ELR (cell line): ENCODE measurements at regions not wholly inside any gene's neighbourhood (a gene's known extent, or its start where the extent isn't known, plus 50 kb on each side); places are given as distances from the start of the nearest gene placed in this dataset.
"Not testable (repeated sequence)": the region's sequence is repeated elsewhere in the genome, so short reads cannot be mapped to it uniquely, and the experiment has no call there.

Experiments
- DNase-seq: peaks from one replicate; pipeline ENCODE4 v3.0.0-alpha.2; 2015; ENCODE audit warnings: low read depth

GRCh38 chr11:127864861-127865260 lies 722.5 kb downstream of the ETS1 start:
- DNase-seq, result no peak

DNA sequence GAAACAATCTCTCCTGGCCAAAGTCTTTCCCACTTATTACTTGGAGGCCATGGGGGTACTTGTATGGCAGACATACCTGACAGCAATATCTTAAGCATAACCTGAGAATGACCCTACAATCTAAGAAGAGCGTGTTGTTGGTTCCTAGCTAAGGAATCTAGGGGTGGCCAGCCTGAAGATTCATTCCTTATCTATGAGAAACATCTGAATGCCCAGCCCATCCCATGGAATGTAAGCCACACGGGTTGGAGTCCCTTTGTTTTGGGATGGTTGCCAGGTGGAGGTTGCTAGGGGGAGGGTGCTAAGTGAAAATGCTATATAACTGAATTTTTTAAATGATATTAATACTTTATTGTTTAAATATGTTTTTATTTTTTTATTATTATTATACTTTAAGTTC lies 725.0 kb downstream of the ETS1 start:
- DNase-seq, result peak; percentile 49

- DNase-seq, result no peak
These were observed 727.4 kb downstream of the ETS1 start for GRCh38 chr11:127859941-127860354.

GRCh38 chr11:127844876-127845275 lies 742.5 kb downstream of the ETS1 start:
- DNase-seq, result no peak

- peak; percentile 76 for DNase-seq
These were observed 743.6 kb downstream of the ETS1 start for GRCh38 chr11:127843483-127844396.

DNA sequence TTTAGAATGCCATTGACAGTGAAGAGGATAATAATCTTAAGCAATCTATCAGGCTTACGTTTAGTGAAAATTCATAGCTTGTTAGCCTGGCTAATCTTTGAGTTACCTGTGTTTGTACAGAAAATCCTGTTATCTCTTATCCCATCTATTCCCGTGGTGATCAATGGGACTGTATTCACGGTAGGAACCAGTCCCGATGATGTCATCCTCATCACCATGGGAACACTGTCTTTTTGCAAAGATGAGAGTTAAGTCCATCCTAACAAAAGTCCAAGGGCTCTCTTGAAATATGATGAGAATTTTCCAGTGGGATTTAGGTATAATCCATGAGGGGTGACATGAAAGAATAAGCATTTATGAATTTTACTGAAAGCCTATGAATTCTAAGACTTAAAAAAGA lies 762.2 kb downstream of the ETS1 start:
- no peak for DNase-seq

DNA sequence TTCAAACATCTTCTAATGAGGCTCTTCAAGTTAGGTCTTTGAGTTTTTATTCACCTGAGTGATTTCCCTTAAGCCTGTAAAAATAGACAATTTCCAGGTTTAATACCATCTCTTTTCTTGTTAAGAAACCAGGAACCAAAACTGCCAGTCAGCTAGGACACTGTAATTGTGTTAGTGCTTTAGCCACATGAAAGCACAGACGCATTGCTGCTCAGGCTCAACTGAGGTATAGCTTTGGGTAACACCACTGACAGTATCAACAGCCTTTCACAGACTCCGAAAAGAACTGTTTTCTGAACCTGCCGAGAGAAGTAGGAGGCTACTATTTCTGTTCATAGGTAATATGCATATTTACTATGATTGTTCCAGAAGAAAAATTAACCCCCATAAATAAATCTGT lies 768.7 kb downstream of the ETS1 start:
- DNase-seq, result no peak

DNA sequence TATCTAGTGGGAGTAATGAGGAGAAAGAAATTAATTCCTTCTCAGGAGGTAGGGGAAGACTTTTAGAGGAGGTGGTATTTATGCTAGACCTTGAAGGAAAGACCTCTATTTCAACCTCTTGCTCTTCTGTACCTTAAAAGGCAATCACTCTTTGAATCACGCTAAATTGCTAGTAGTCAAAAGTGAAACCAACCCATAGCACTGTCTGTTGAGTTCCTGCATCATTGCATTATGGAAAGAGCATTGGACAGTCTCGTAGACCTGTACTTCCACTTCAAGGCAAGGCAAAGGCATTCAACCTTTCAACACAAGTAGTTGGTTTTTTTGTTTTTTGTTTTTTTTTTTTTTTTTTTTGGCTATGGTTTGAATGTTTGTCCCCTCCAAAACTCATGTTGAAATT lies 770.4 kb downstream of the ETS1 start:
- DNase-seq, result no peak

DNA sequence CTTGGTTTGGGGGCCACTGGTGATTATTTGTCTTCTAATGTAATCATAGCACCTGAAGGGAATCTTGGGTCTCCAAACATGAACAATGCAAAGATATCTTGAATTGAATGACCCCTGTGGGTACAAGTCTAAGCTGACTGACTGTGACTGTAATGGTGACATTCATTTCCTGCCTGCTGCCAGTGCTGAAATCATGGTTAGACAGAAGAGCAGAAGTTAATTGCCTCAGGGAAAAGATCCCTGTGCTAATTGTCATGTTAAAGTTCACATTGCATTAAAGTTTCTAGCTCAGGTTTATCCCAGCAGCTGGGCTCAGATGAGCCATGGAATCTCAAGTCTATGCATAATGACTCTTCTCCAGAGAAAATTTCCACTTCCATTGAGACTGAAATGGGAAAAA lies 772.0 kb downstream of the ETS1 start:
- no peak for DNase-seq

- no peak for DNase-seq
These were observed 780.9 kb downstream of the ETS1 start for GRCh38 chr11:127806501-127806900.

- no peak for DNase-seq
These were observed 781.6 kb downstream of the ETS1 start for GRCh38 chr11:127805771-127806170.

DNA sequence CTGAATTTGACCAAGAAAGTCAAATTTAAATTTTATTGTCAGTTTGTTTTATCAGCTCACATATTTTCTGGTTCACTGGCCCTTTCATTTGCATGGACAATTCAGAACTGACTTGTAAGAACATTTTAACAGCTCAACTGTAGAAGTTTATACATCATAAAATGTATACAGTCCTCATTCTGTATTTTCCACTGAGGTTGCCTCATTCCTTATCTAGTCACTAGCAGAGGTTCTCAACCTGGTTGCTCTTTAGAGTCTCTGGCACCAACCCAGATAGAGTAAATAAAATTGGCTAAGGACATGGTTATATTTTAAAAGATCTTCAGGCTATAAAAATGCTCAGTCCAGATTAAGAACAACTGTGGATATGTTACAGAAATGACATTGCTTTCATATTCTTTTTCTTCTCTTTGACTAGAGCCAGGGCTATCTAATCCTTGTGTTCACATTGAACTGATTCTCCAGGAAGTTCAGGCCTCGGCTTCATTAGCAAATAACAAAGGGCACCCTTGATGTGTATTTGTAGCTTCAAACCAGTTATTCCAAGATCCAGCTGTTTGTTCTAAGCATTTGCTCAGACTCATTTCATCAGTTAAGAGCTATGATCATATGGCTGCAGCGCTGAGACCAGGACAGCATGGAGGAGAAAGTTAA lies 782.5 kb downstream of the ETS1 start:
- no peak for DNase-seq

GRCh38 chr11:127803755-127804154 lies 783.6 kb downstream of the ETS1 start:
- no peak for DNase-seq

- no peak for DNase-seq
These were observed 786.2 kb downstream of the ETS1 start for GRCh38 chr11:127800989-127801688.

- no peak for DNase-seq
These were observed 792.0 kb downstream of the ETS1 start for GRCh38 chr11:127795326-127795725.

- DNase-seq, result no peak
These were observed 791.3 kb upstream of the KIRREL3 start for GRCh38 chr11:127791844-127792243.

GRCh38 chr11:127790592-127790991 lies 790.0 kb upstream of the KIRREL3 start:
- DNase-seq, result no peak

DNA sequence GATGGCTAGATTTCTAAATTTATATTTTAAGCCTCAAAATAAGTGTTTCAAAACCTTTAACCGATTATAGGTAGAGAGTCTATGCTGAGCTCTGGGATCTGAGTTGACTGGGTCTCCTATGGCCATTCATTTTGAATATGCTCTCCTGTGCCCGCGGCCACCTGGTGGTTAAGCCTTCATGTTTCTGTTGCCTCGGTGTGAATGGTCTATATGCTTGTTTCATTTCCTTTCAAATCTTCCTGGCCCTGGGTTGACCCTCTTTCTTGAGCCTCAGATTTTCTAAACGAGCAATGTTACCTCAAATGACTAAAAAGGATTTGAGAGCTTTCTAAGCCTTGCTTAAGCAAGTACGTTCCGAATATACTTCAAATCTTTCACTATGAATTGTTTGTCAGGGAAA lies 789.4 kb upstream of the KIRREL3 start:
- peak; percentile 48 for DNase-seq

DNA sequence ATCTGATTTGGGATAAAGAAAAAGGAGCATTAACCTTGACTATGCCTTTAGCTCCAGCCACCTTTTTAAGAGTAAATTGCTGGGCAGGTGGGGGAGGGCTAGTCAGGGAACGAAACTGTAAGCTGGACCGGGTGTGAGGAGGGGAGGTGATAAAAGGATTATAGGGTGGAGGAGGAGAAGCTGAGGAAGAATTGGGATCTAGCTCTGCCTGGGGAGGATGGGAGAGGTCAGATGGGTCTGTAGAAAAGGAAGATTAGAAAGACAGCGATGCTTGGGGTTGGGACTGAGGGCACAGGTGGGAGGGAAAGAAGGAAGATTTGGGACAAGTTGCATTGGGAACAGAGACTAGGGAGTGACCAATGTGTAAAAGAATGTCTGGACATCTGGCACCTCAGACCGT lies 772.4 kb upstream of the KIRREL3 start:
- DNase-seq, result not testable (repeated sequence)

GRCh38 chr11:127768931-127769330 lies 768.4 kb upstream of the KIRREL3 start:
- DNase-seq, result not testable (repeated sequence)

DNA sequence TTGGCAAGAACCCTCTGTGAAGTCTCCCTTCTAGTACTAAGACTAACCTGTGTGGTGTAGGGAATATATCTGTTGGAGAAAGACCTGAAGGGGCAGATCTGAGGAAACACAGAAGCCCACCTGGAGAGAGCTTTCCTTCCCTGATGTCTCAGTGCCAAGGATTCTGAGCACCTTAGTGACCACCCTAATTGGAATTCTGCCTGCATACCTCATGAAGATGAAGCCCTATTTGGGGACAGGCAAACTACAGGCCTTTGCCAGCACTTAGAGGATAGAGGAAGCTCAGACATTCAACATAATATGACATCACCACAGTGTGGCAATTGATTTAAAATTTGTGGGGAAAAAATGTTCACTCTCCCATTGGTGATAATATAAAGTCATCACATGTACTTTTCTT lies 766.2 kb upstream of the KIRREL3 start:
- no peak for DNase-seq

DNA sequence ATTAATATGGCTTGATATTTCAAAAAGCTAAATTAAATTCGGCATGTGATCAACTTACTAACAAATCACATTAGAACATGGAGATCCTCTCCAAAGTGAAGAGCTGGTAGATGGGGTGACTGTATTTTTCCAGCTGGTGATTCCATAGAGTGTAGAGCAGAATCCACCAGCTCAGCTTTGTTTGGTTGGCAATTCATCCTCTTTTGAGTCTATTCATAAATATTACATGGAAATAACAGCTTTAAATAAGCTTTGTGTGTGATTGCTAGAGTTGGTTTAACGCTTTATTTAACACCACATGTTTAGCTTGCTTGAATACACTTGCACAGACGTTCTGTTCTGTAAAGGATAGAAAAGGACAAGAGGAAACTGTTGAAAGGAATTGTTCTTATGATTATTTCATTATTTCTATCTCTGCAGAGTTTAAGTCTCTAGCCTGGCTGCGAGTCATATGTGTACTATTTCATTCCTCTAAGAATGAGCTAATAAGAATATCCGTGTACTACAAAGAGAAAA lies 738.3 kb upstream of the KIRREL3 start:
- no peak for DNase-seq

DNA sequence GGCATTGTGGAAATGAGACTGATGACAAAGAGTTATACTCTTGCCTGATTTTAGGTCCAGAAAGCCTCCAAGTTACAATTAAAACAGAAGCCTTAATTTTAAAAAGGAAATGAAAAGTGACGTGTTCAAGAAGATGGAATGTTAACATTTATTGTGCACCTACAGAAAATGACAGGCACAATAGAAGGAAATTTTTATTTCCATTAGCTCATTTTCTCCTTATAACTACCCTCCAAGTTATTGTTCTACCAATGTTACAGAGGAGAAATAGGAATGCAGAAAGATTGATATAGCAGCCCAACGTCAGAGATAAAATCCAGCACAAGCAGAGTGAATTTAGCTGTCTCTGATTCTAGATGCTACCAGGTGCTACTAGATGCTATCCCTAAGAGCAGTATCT lies 736.9 kb upstream of the KIRREL3 start:
- no peak for DNase-seq
